Testis (tissue), 2 donors: ENCODE measurements at regions not wholly inside any gene's neighbourhood (a gene's known extent, or its start where the extent isn't known, plus 50 kb on each side); places are given as distances from the start of the nearest gene placed in this dataset.

Source experiments
- CTCF ChIP-seq, 3 experiments: fragments of 450-650 bp in 2 of 3; fragments of 200-600 bp in 1 of 3; sonication (generic) in 1 of 3; IDR thresholded peaks; one replicate each; pipeline ENCODE4 v1.5.1; 2016 to 2019; ENCODE audit warnings: antibody characterized with exemption in 3 of 3, mild to moderate bottlenecking in 2 of 3, moderate library complexity in 1 of 3
- POLR2A ChIP-seq: fragments of 450-650 bp; IDR thresholded peaks from one replicate; pipeline ENCODE4 v1.6.1; 2017; ENCODE audit warnings: antibody characterized with exemption, mild to moderate bottlenecking, moderate library complexity

GRCh38 chr1:34460193-34460592 lies 283.5 kb downstream of the C1orf94 start:
- peak in 2 of 3 experiments; percentile 27 to 43 for TF ChIP-seq CTCF (IDR thresholded peaks at IDR 0.05)
- TF ChIP-seq POLR2A = no peak
